Prostate gland (tissue), 2 donors: ENCODE measurements at regions not wholly inside any gene's neighbourhood (a gene's known extent, or its start where the extent isn't known, plus 50 kb on each side); places are given as distances from the start of the nearest gene placed in this dataset.

Source experiments
- POLR2A ChIP-seq: fragments of 450-650 bp; IDR thresholded peaks from one replicate; pipeline ENCODE4 v1.6.1; 2016; ENCODE audit warnings: antibody characterized with exemption, mild to moderate bottlenecking
- POLR2AphosphoS5 ChIP-seq: sonication (generic); formaldehyde crosslinking; IDR thresholded peaks from one replicate; pipeline ENCODE4 v1.6.1; 2017; ENCODE audit warnings: antibody characterized with exemption
- TF ChIP-seq, protein P1 (sequence below), 4 experiments: fragments of 200-600 bp in 2 of 4; fragments of 450-650 bp in 2 of 4; sonication (generic) in 2 of 4; IDR thresholded peaks; 1 replicate in 3 of 4; 2 replicates in 1 of 4; pipeline ENCODE4 v1.5.1; 2016 to 2019; ENCODE audit warnings: antibody characterized with exemption in 4 of 4, mild to moderate bottlenecking in 2 of 4, moderate library complexity in 2 of 4

DNA sequence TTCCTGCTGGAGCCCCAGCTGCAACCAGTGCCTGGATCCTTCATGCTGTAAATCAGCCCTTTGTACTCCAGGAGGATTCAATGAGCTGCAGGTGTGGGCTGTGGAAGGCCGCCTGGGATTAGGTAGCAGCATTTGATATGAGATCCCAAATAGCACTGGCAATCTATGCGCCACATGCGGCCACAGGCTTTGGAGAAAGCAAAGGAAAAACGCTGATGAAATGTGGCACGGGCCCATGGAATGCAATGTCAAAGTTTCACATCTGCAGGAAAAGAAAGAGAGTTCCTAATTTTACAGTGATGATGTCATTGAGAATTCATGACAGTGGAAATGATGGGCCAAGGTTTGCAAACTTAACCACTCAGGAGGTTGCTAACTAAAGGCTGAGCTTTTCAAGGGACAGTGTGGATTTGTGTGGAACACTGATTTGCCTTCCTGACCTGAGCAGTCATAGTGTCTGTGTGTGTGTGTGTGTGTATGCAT is 216.4 kb upstream of the OSR1 start:
- no peak for TF ChIP-seq POLR2AphosphoS5
- TF ChIP-seq, protein P1, sequence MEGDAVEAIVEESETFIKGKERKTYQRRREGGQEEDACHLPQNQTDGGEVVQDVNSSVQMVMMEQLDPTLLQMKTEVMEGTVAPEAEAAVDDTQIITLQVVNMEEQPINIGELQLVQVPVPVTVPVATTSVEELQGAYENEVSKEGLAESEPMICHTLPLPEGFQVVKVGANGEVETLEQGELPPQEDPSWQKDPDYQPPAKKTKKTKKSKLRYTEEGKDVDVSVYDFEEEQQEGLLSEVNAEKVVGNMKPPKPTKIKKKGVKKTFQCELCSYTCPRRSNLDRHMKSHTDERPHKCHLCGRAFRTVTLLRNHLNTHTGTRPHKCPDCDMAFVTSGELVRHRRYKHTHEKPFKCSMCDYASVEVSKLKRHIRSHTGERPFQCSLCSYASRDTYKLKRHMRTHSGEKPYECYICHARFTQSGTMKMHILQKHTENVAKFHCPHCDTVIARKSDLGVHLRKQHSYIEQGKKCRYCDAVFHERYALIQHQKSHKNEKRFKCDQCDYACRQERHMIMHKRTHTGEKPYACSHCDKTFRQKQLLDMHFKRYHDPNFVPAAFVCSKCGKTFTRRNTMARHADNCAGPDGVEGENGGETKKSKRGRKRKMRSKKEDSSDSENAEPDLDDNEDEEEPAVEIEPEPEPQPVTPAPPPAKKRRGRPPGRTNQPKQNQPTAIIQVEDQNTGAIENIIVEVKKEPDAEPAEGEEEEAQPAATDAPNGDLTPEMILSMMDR (IDR thresholded peaks at IDR 0.05), result no peak
- TF ChIP-seq POLR2A, result no peak
